WTC11 (cell line): ENCODE measurements at regions not wholly inside any gene's neighbourhood (a gene's known extent, or its start where the extent isn't known, plus 50 kb on each side); places are given as distances from the start of the nearest gene placed in this dataset.

Source experiments
- ATAC-seq: fragments of 200-7000 bp; cut with Tn5 transposase; 2 replicates; pipeline ENCODE4 v1.10.0; 2021; ENCODE audit warnings: mild to moderate bottlenecking, moderate library complexity
- CTCF ChIA-PET: fragments of 300-600 bp; sonication (Branson Sonifier 250); formaldehyde crosslinking; loops from one replicate; lab custom pipeline; 2021; ENCODE audit warnings: antibody characterized with exemption; lab: Charles Lee
- POLR2A ChIA-PET: fragments of 350-600 bp; sonication (Branson Sonifier 250); formaldehyde crosslinking; loops from one replicate; lab custom pipeline; 2021; ENCODE audit warnings: antibody characterized with exemption; lab: Charles Lee
- DNase-seq: peaks from one replicate; pipeline ENCODE4 v3.0.0; 2021; ENCODE audit warnings: low spot score
- H3K27ac Mint-ChIP-seq: 2 replicates; pipeline ENCODE4 v1.8.0; 2021; ENCODE audit warnings: mixed read lengths
- H3K27me3 Mint-ChIP-seq: 2 replicates; pipeline ENCODE4 v1.8.0; 2021; ENCODE audit warnings: low read depth, mild to moderate bottlenecking, moderate library complexity, mixed read lengths
- H3K36me3 Mint-ChIP-seq: 2 replicates; pipeline ENCODE4 v1.8.0; 2021; ENCODE audit warnings: mixed read lengths
- H3K4me1 Mint-ChIP-seq: 2 replicates; pipeline ENCODE4 v1.8.0; 2022; ENCODE audit warnings: mixed read lengths
- H3K4me3 Mint-ChIP-seq: 2 replicates; pipeline ENCODE4 v1.8.0; 2021; ENCODE audit warnings: mild to moderate bottlenecking, moderate library complexity, mixed read lengths
- H3K9me3 Mint-ChIP-seq: 2 replicates; pipeline ENCODE4 v1.8.0; 2021; ENCODE audit warnings: mixed read lengths
- AFF4 ChIP-seq: sonication (generic); formaldehyde crosslinking; IDR thresholded peaks from 2 replicates; pipeline ENCODE4 v1.8.1; 2023; ENCODE audit warnings: mild to moderate bottlenecking, missing genetic modification reagents, borderline replicate concordance
- ATF2 ChIP-seq: sonication (generic); formaldehyde crosslinking; IDR thresholded peaks from 2 replicates; pipeline ENCODE4 v1.8.1; 2022; ENCODE audit warnings: low read depth, missing genetic modification reagents, borderline replicate concordance
- CTCF ChIP-seq: fragments of 200-600 bp; IDR thresholded peaks from 2 replicates; pipeline ENCODE4 v1.8.0; 2022; ENCODE audit warnings: antibody characterized with exemption
- EMX1 ChIP-seq: fragments of 250-450 bp; sonication (Bioruptor Pico); IDR thresholded peaks from 2 replicates; pipeline ENCODE4 v1.8.0; 2021; ENCODE audit warnings: mild to moderate bottlenecking
- ETV6 ChIP-seq: sonication (generic); formaldehyde crosslinking; IDR thresholded peaks from 2 replicates; pipeline ENCODE4 v1.8.1; 2022; ENCODE audit warnings: mild to moderate bottlenecking, missing genetic modification reagents
- FOXP1 ChIP-seq: sonication (generic); formaldehyde crosslinking; IDR thresholded peaks from 2 replicates; pipeline ENCODE4 v1.8.0; 2022; ENCODE audit warnings: missing genetic modification reagents, mild to moderate bottlenecking, moderate library complexity, borderline replicate concordance
- GABPB1 ChIP-seq: sonication (generic); formaldehyde crosslinking; IDR thresholded peaks from 2 replicates; pipeline ENCODE4 v1.8.1; 2023; ENCODE audit warnings: mild to moderate bottlenecking, missing genetic modification reagents
- HMGA2 ChIP-seq: fragments of 250-450 bp; sonication (Bioruptor Pico); IDR thresholded peaks from 2 replicates; pipeline ENCODE4 v1.4.0; 2021; ENCODE audit warnings: mild to moderate bottlenecking, moderate library complexity
- IRF1 ChIP-seq: sonication (generic); formaldehyde crosslinking; IDR thresholded peaks from 2 replicates; pipeline ENCODE4 v1.8.0; 2023; ENCODE audit warnings: missing genetic modification reagents
- JUN ChIP-seq: sonication (generic); formaldehyde crosslinking; IDR thresholded peaks from 2 replicates; pipeline ENCODE4 v1.8.0; 2023; ENCODE audit warnings: mild to moderate bottlenecking, missing genetic modification reagents
- KAT7 ChIP-seq: sonication (generic); formaldehyde crosslinking; IDR thresholded peaks from 2 replicates; pipeline ENCODE4 v1.8.1; 2023; ENCODE audit warnings: missing genetic modification reagents, mild to moderate bottlenecking, borderline replicate concordance
- MXD4 ChIP-seq: fragments of 250-450 bp; sonication (Bioruptor Pico); IDR thresholded peaks from 2 replicates; pipeline ENCODE4 v1.8.0; 2021; ENCODE audit warnings: mild to moderate bottlenecking, moderate library complexity, borderline replicate concordance
- NFE2L1 ChIP-seq: sonication (generic); formaldehyde crosslinking; IDR thresholded peaks from 2 replicates; pipeline ENCODE4 v1.8.1; 2023; ENCODE audit warnings: missing genetic modification reagents
- NR3C1 ChIP-seq: sonication (generic); formaldehyde crosslinking; conservative IDR thresholded peaks from 2 replicates; pipeline ENCODE4 v1.8.1; 2023; ENCODE audit warnings: low read depth, mild to moderate bottlenecking, missing genetic modification reagents
- PRDM15 ChIP-seq: sonication (generic); formaldehyde crosslinking; IDR thresholded peaks from 2 replicates; pipeline ENCODE4 v1.8.0; 2022; ENCODE audit warnings: missing genetic modification reagents
- ZNF281 ChIP-seq: sonication (generic); formaldehyde crosslinking; IDR thresholded peaks from 2 replicates; pipeline ENCODE4 v1.8.0; 2023; ENCODE audit warnings: mild to moderate bottlenecking, missing genetic modification reagents
- ZNF512 ChIP-seq: sonication (generic); formaldehyde crosslinking; IDR thresholded peaks from 2 replicates; pipeline ENCODE4 v1.8.1; 2022; ENCODE audit warnings: missing genetic modification reagents, borderline replicate concordance

- TF ChIP-seq AFF4 (CRISPR knock-in tag) (no peak), KAT7 (no peak), GABPB1 (CRISPR knock-in tag) (no peak), FOXP1 (CRISPR knock-in tag) (no peak), NFE2L1 (no peak)
Measured at GRCh38 chr5:73256012-73256411, 83.0 kb downstream of the TMEM174 start (continued).

GRCh38 chr5:73254642-73255041 lies 81.6 kb downstream of the TMEM174 start:
- Mint-ChIP-seq H3K4me1 (peaks cover 11% of the 10 kb centered on the region), H3K9me3 (peaks cover 10% of the 10 kb centered on the region), H3K36me3 (no peaks in the 10 kb centered on the region), H3K27me3 (peaks cover 4% of the 10 kb centered on the region), H3K4me3 (no peak overlapping the region)
- DNase-seq (no peak), ATAC-seq (no peak)
- ChIA-PET POLR2A (no interaction called here), CTCF (no interaction called here)
- no peak for TF ChIP-seq CTCF
- TF ChIP-seq PRDM15, result no peak
- no peak for TF ChIP-seq NR3C1 (CRISPR knock-in tag)
- no peak for TF ChIP-seq EMX1 (CRISPR knock-in tag)
- TF ChIP-seq, all 79 proteins: peak for 0
- no peak overlapping the region for H3K27ac Mint-ChIP-seq

- no peak for DNase-seq
- H3K9me3 Mint-ChIP-seq, result peaks cover 10% of the 10 kb centered on the region
- H3K4me3 Mint-ChIP-seq, result no peak overlapping the region
- no peaks in the 10 kb centered on the region for H3K36me3 Mint-ChIP-seq
- ChIA-PET CTCF (no interaction called here), POLR2A (no interaction called here)
- ATAC-seq, result no peak
- H3K27me3 Mint-ChIP-seq, result peaks cover 10% of the 10 kb centered on the region
- peaks cover 11% of the 10 kb centered on the region for H3K4me1 Mint-ChIP-seq
- no peak overlapping the region for H3K27ac Mint-ChIP-seq
- no peak for TF ChIP-seq JUN (CRISPR knock-in tag)
- no peak for TF ChIP-seq ZNF512 (CRISPR knock-in tag)
- no peak for TF ChIP-seq MXD4
- TF ChIP-seq ATF2 (CRISPR knock-in tag), result no peak
- no peak for TF ChIP-seq HMGA2 (CRISPR knock-in tag)
- no peak for TF ChIP-seq ZNF281 (CRISPR knock-in tag)
- no peak for TF ChIP-seq FOXP1 (CRISPR knock-in tag)
- no peak for TF ChIP-seq IRF1 (CRISPR knock-in tag)
- no peak for TF ChIP-seq ETV6 (CRISPR knock-in tag)
Measured at GRCh38 chr5:73253047-73253660, 80.2 kb downstream of the TMEM174 start.
